ENCODE measurements at regions not wholly inside any gene's neighbourhood (a gene's known extent, or its start where the extent isn't known, plus 50 kb on each side); places are given as distances from the start of the nearest gene placed in this dataset.

DNA sequence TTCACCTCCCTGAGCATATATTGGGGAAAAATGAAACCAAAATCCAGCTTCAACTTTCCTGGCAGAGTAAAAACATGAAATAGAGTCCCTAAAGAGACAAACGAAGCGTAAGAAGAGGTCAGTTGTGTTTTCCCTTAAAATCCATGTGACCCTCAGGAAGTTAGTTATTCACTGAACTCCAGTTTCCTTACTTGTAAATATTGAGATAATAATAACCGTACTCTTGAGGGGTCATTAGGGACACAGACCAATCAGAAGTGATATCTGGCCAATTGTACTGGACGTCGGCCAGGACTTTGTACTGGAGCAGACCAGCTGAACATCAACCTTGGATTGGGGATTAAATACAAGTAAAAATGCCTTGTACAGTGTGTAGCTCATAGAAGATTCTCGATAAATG lies 167.0 kb downstream of the GATA3 start:
- H3K27ac ChIP-seq (ENCODE audit: poor library complexity, severe bottlenecking): no peak overlapping the region
- no peaks in the 10 kb centered on the region for H3K9me3 ChIP-seq (ENCODE audit: severe bottlenecking)
- TF ChIP-seq, protein P1, sequence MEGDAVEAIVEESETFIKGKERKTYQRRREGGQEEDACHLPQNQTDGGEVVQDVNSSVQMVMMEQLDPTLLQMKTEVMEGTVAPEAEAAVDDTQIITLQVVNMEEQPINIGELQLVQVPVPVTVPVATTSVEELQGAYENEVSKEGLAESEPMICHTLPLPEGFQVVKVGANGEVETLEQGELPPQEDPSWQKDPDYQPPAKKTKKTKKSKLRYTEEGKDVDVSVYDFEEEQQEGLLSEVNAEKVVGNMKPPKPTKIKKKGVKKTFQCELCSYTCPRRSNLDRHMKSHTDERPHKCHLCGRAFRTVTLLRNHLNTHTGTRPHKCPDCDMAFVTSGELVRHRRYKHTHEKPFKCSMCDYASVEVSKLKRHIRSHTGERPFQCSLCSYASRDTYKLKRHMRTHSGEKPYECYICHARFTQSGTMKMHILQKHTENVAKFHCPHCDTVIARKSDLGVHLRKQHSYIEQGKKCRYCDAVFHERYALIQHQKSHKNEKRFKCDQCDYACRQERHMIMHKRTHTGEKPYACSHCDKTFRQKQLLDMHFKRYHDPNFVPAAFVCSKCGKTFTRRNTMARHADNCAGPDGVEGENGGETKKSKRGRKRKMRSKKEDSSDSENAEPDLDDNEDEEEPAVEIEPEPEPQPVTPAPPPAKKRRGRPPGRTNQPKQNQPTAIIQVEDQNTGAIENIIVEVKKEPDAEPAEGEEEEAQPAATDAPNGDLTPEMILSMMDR (IDR thresholded peaks at IDR 0.05; ENCODE audit: poor library complexity, severe bottlenecking): no peak
- H3K4me3 ChIP-seq (ENCODE audit: severe bottlenecking): no peak overlapping the region
- H3K27me3 ChIP-seq (ENCODE audit: insufficient read depth, poor library complexity, severe bottlenecking): no peaks in the 10 kb centered on the region
- no peaks in the 10 kb centered on the region for H3K4me1 ChIP-seq (ENCODE audit: insufficient read depth, poor library complexity, severe bottlenecking)
- no peaks in the 10 kb centered on the region for H3K36me3 ChIP-seq (ENCODE audit: low read depth)
- no peak for ATAC-seq (ENCODE audit: low read depth)
- no peak for DNase-seq (ENCODE audit: low spot score)

DNA sequence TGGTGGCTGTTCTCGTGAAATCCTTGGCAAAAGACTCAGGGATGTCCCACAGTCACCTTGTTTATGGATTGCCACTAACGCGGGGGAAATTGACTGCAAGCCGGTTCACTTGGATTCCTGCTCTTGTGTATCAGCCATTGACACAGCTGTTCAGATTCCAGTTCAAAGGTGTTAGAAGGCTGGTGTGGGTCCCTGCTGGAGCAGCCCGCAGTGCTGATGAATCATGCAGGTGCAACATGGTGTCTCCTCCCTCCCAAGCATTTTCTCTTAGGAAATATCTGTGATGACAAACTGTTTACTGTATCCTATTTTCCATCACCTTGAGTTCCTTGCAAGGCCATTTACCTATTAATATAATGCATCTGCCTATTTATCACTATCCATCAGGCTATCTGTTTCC lies 170.1 kb downstream of the GATA3 start:
- TF ChIP-seq, protein P1 (IDR thresholded peaks at IDR 0.05; ENCODE audit: poor library complexity, severe bottlenecking): no peak
- Histone ChIP-seq H3K9me3 (ENCODE audit: severe bottlenecking) (no peaks in the 10 kb centered on the region), H3K36me3 (ENCODE audit: low read depth) (no peaks in the 10 kb centered on the region), H3K27me3 (ENCODE audit: insufficient read depth, poor library complexity, severe bottlenecking) (no peaks in the 10 kb centered on the region), H3K4me3 (ENCODE audit: severe bottlenecking) (no peak overlapping the region), H3K4me1 (ENCODE audit: insufficient read depth, poor library complexity, severe bottlenecking) (no peaks in the 10 kb centered on the region), H3K27ac (ENCODE audit: poor library complexity, severe bottlenecking) (no peak overlapping the region)
- ATAC-seq (ENCODE audit: low read depth) (peak; percentile 25; the same call in 1 of the 3 replicates), DNase-seq (ENCODE audit: low spot score) (no peak)

DNA sequence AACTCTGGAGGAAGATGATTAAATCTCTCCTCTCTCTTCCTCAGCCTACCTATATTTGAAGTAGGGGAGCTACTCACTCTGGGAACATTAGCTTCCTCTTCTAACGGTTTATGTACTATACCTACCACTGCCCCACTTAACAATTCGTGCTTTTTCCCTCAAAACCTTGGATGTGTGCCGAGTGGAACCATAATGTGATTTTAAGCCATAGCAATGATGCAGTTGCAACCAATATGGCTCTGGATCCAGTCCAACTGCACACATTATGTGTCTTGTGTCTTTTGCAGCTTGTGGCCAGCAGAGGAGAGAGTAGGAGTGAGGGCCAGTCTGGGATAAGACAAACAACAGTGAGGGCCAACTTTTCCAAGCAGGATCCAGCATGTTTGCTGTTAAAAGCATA lies 170.7 kb downstream of the GATA3 start:
- no peaks in the 10 kb centered on the region for H3K27me3 ChIP-seq (ENCODE audit: insufficient read depth, poor library complexity, severe bottlenecking)
- H3K9me3 ChIP-seq (ENCODE audit: severe bottlenecking): no peaks in the 10 kb centered on the region
- ATAC-seq (ENCODE audit: low read depth): no peak
- H3K36me3 ChIP-seq (ENCODE audit: low read depth): no peaks in the 10 kb centered on the region
- TF ChIP-seq, protein P1 (IDR thresholded peaks at IDR 0.05; ENCODE audit: poor library complexity, severe bottlenecking): no peak
- no peak overlapping the region for H3K27ac ChIP-seq (ENCODE audit: poor library complexity, severe bottlenecking)
- no peak for DNase-seq (ENCODE audit: low spot score)
- no peaks in the 10 kb centered on the region for H3K4me1 ChIP-seq (ENCODE audit: insufficient read depth, poor library complexity, severe bottlenecking)
- no peak overlapping the region for H3K4me3 ChIP-seq (ENCODE audit: severe bottlenecking)

DNA sequence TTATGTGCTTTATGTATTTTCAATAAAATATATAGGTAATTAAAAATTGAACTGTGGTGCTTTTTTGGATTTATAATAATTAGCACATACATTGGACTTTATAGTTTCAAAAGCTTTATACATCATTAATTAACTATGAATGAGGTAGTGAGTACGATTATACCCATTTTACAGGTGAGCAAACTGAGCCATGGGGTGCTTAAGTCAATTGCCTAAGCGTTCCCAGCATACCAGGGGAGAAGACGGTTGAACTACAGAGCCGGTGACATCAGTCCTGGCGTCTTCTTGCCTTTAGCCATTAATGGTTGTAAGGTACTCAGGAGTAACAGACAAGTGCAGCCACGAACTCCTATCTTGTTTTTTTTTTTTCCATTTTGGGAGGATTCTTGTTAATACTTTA lies 172.8 kb downstream of the GATA3 start:
- no peaks in the 10 kb centered on the region for H3K36me3 ChIP-seq (ENCODE audit: low read depth)
- TF ChIP-seq, protein P1 (IDR thresholded peaks at IDR 0.05; ENCODE audit: poor library complexity, severe bottlenecking): no peak
- H3K27me3 ChIP-seq (ENCODE audit: insufficient read depth, poor library complexity, severe bottlenecking): no peaks in the 10 kb centered on the region
- no peak for ATAC-seq (ENCODE audit: low read depth)
- H3K27ac ChIP-seq (ENCODE audit: poor library complexity, severe bottlenecking): no peak overlapping the region
- DNase-seq (ENCODE audit: low spot score): no peak
- H3K4me3 ChIP-seq (ENCODE audit: severe bottlenecking): no peak overlapping the region
- H3K4me1 ChIP-seq (ENCODE audit: insufficient read depth, poor library complexity, severe bottlenecking): no peaks in the 10 kb centered on the region
- H3K9me3 ChIP-seq (ENCODE audit: severe bottlenecking): no peaks in the 10 kb centered on the region

DNA sequence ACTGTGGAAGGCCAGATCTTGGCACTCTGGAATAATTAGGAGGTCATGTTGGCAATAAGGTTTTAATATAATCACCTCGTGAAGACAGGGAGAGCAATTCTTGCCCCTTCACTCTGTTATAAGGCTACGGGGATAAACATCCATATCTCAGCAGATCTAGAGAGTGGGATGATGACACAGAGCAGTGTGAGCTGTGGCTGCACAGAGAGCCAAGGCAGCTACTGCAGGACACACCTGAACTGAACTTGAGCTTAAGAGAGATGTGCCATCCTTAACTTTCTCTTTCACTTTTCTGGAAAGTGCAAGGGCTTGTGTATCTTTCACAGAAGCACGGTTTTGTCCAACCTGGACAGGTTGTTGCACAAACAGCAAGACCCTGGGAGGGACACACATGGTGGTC lies 174.7 kb downstream of the GATA3 start:
- Histone ChIP-seq H3K9me3 (ENCODE audit: severe bottlenecking) (no peaks in the 10 kb centered on the region), H3K4me1 (ENCODE audit: insufficient read depth, poor library complexity, severe bottlenecking) (no peaks in the 10 kb centered on the region), H3K4me3 (ENCODE audit: severe bottlenecking) (no peak overlapping the region), H3K36me3 (ENCODE audit: low read depth) (no peaks in the 10 kb centered on the region), H3K27ac (ENCODE audit: poor library complexity, severe bottlenecking) (no peak overlapping the region), H3K27me3 (ENCODE audit: insufficient read depth, poor library complexity, severe bottlenecking) (no peaks in the 10 kb centered on the region)
- DNase-seq (ENCODE audit: low spot score) (no peak), ATAC-seq (ENCODE audit: low read depth) (0 out of 3 replicates have a peak, but pooled peaks have one; percentile 10)
- TF ChIP-seq, protein P1 (IDR thresholded peaks at IDR 0.05; ENCODE audit: poor library complexity, severe bottlenecking): no peak

Measured in RWPE2 (cell line).